Endothelial cell of umbilical vein (primary cell): ENCODE measurements at regions not wholly inside any gene's neighbourhood (a gene's known extent, or its start where the extent isn't known, plus 50 kb on each side); places are given as distances from the start of the nearest gene placed in this dataset.

Source experiments
- CTCF ChIP-seq, 2 donors: IDR thresholded peaks; 1 replicate in 1 of 2; 2 replicates in 1 of 2; pipeline ENCODE4 v1.5.1; 2011; ENCODE audit warnings: low read length in 2 of 2, mild to moderate bottlenecking in 2 of 2, moderate library complexity in 2 of 2, control low read depth in 1 of 2, inconsistent platforms in 1 of 2, low read depth in 1 of 2; ENCODE audit not compliant: insufficient read depth in 1 of 2; ENCODE audit errors: extremely low read depth in 1 of 2
- EZH2 ChIP-seq: IDR thresholded peaks from 2 replicates; pipeline ENCODE4 v1.6.1; 2012; ENCODE audit warnings: borderline replicate concordance, low read depth, mild to moderate bottlenecking, moderate library complexity, low read length, inconsistent platforms; ENCODE audit not compliant: severe bottlenecking
- GATA2 ChIP-seq: IDR thresholded peaks from 2 replicates; pipeline ENCODE4 v1.7.0; 2011; ENCODE audit warnings: low read depth, mild to moderate bottlenecking, moderate library complexity, mixed read lengths, low read length; ENCODE audit not compliant: insufficient read length, insufficient read depth
- POLR2A ChIP-seq: IDR thresholded peaks from 2 replicates; pipeline ENCODE4 v1.6.1; 2012; ENCODE audit warnings: low read depth, mild to moderate bottlenecking, control low read depth, low read length
- POLR2AphosphoS5 ChIP-seq: IDR thresholded peaks from 2 replicates; pipeline ENCODE4 v1.6.1; 2012; ENCODE audit warnings: low read depth, mild to moderate bottlenecking, control low read depth, low read length, moderate library complexity; ENCODE audit not compliant: insufficient read depth
- TF ChIP-seq, protein P1 (sequence below): IDR thresholded peaks from 2 replicates; pipeline ENCODE4 v1.6.1; 2011; ENCODE audit not compliant: insufficient read depth, insufficient read length

DNA sequence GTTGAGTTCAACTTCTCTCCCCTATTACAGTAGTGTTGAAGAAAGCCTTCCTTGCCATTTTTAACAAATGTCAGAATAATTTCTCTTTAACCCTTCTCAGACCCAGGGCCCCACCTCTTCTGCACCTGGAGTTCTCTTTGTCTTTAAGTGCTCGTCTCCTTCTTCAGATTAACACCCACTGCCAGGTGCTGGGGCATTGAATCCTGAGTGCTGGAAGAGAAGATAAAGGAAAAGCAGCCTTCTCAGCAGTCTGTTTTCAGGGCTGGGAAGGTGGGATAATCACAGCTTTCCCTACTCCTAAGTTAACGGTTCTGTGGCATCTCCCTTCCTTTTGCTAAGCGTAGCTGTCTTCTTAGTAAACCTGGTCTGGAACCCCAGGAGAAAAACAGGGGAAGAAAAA is 114.6 kb upstream of the TAB2 start:
- TF ChIP-seq POLR2A (no peak), POLR2AphosphoS5 (no peak), CTCF (IDR thresholded peaks at IDR 0.05; ENCODE audit: extremely low read depth in 1 of 2, insufficient read depth in 1 of 2, low read depth in 1 of 2, low read length in 2 of 2) (no peak), EZH2 (no peak), GATA2 (no peak)
- TF ChIP-seq, protein P1, sequence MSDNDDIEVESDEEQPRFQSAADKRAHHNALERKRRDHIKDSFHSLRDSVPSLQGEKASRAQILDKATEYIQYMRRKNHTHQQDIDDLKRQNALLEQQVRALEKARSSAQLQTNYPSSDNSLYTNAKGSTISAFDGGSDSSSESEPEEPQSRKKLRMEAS = no peak
